DMS53 (cell line): ENCODE measurements at regions not wholly inside any gene's neighbourhood (a gene's known extent, or its start where the extent isn't known, plus 50 kb on each side); places are given as distances from the start of the nearest gene placed in this dataset.
A peak's percentile ranks its signal among the peaks of the same experiment; 100 is the strongest.

Source experiments
- DNase-seq: peaks from one replicate; lab custom pipeline; 2025; lab: John Stamatoyannopoulos, UW

GRCh38 chr3:71887256-71887655 lies 102.3 kb upstream of the PROK2 start:
- DNase-seq, result no peak

- DNase-seq, result no peak
Observed at GRCh38 chr3:71885006-71885405, 100.1 kb upstream of the PROK2 start.

GRCh38 chr3:71881732-71882131 lies 96.8 kb upstream of the PROK2 start:
- DNase-seq, result no peak

GRCh38 chr3:71881041-71881440 lies 96.1 kb upstream of the PROK2 start:
- no peak for DNase-seq

- no peak for DNase-seq
Observed at GRCh38 chr3:71879089-71879488, 94.1 kb upstream of the PROK2 start.

GRCh38 chr3:71876135-71877105 lies 91.5 kb upstream of the PROK2 start:
- no peak for DNase-seq

GRCh38 chr3:71875461-71875947 lies 90.6 kb upstream of the PROK2 start:
- peak; percentile 71 for DNase-seq

- DNase-seq, result no peak
Observed at GRCh38 chr3:71874618-71875017, 89.7 kb upstream of the PROK2 start.

GRCh38 chr3:71873093-71873611 lies 88.2 kb upstream of the PROK2 start:
- no peak for DNase-seq

GRCh38 chr3:71872256-71872655 lies 87.3 kb upstream of the PROK2 start:
- no peak for DNase-seq

- no peak for DNase-seq
Observed at GRCh38 chr3:71870966-71871512, 86.1 kb upstream of the PROK2 start.

GRCh38 chr3:71868876-71869275 lies 83.9 kb upstream of the PROK2 start:
- DNase-seq, result no peak

- no peak for DNase-seq
Observed at GRCh38 chr3:71865727-71866126, 80.8 kb upstream of the PROK2 start.

GRCh38 chr3:71863563-71864190 lies 78.7 kb upstream of the PROK2 start:
- no peak for DNase-seq

- DNase-seq, result no peak
Observed at GRCh38 chr3:71862371-71863140, 77.6 kb upstream of the PROK2 start.

GRCh38 chr3:71859123-71859519 lies 74.2 kb upstream of the PROK2 start:
- peak; percentile 56 for DNase-seq

- no peak for DNase-seq
Observed at GRCh38 chr3:71858503-71859122, 73.7 kb upstream of the PROK2 start.

- no peak for DNase-seq
Observed at GRCh38 chr3:71857956-71858355, 73.0 kb upstream of the PROK2 start.

- DNase-seq, result no peak
Observed at GRCh38 chr3:71854706-71855105, 69.8 kb upstream of the PROK2 start.

- no peak for DNase-seq
Observed at GRCh38 chr3:71854096-71854495, 69.1 kb upstream of the PROK2 start.

- no peak for DNase-seq
Observed at GRCh38 chr3:71851878-71852277, 66.9 kb upstream of the PROK2 start.
